ENCODE measurements at regions not wholly inside any gene's neighbourhood (a gene's known extent, or its start where the extent isn't known, plus 50 kb on each side); places are given as distances from the start of the nearest gene placed in this dataset.

DNA sequence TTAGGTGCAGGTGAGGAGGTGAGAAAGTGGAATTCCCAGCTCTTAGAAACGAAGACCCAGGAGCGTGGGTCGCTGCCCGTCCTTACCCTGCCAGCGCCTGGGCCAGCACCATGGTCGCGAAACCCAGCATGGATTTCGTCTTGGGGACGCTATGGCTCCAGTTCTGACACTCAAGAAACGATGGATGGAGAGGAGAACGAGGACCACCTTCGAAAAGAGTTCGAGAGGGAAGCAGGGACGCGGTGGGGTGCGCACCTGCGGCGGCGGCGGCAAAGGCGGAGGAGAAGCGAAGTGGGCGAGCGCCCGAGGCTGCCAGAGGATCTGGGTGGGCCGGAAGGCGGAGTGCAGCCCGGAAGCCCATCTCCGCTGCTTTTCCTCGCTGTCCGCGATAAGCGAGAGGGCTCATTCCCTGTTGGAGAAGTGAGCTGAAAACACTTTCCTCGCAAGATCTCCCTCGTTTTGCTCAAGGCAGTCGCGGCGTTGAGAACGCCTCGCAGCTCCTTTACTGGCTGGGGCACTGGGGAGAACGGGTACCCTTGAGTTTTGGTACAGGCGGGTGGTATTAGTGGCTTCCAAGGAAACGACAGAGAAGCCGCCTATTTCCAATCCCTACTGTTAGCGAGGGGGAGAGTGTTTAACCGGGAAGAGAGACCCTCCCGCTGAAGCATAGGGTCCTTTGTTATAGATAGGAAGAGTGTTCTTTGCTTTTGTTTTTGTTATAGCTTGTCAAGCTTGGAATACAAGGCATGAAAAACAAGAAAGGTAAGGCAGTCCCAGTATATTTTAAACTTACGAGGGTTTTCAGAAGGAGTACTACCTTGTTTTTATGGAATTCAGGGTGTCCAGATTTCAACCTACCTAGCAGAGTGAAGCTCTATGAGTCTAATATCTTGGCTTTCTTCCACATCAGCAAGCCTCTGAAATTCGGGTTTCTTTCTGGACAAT is 109.5 kb downstream of the TRIM27 start:
- TF ChIP-seq, protein P1, sequence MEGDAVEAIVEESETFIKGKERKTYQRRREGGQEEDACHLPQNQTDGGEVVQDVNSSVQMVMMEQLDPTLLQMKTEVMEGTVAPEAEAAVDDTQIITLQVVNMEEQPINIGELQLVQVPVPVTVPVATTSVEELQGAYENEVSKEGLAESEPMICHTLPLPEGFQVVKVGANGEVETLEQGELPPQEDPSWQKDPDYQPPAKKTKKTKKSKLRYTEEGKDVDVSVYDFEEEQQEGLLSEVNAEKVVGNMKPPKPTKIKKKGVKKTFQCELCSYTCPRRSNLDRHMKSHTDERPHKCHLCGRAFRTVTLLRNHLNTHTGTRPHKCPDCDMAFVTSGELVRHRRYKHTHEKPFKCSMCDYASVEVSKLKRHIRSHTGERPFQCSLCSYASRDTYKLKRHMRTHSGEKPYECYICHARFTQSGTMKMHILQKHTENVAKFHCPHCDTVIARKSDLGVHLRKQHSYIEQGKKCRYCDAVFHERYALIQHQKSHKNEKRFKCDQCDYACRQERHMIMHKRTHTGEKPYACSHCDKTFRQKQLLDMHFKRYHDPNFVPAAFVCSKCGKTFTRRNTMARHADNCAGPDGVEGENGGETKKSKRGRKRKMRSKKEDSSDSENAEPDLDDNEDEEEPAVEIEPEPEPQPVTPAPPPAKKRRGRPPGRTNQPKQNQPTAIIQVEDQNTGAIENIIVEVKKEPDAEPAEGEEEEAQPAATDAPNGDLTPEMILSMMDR (IDR thresholded peaks at IDR 0.05), result no peak
- no peak for TF ChIP-seq EZH2 (IDR thresholded peaks at IDR 0.05; ENCODE audit: borderline replicate concordance, insufficient read depth, low read depth, low read length, poor library complexity, severe bottlenecking)

Data from B cell (primary cell).